Fibroblast of lung (primary cell): ENCODE measurements at regions not wholly inside any gene's neighbourhood (a gene's known extent, or its start where the extent isn't known, plus 50 kb on each side); places are given as distances from the start of the nearest gene placed in this dataset.

Experiments used
- DNase-seq, 2 donors: peaks; one replicate each; pipeline versions ENCODE4 v3.0.0 to v3.0.0-alpha.2; 2010; ENCODE audit warnings: low read depth in 2 of 2
- H2AFZ ChIP-seq: 2 replicates; pipeline ENCODE4 v1.5.1; 2012; ENCODE audit warnings: low read length, control low read depth, inconsistent platforms
- H3K27ac ChIP-seq: 2 replicates; pipeline ENCODE4 v1.5.1; 2011; ENCODE audit warnings: low read length, control low read depth; ENCODE audit not compliant: insufficient read depth
- H3K27me3 ChIP-seq: 2 replicates; pipeline ENCODE4 v1.5.1; 2011; ENCODE audit warnings: mild to moderate bottlenecking, low read length; ENCODE audit not compliant: control insufficient read depth, insufficient read depth
- H3K36me3 ChIP-seq: 2 replicates; pipeline ENCODE4 v1.5.1; 2011; ENCODE audit warnings: low read length; ENCODE audit not compliant: control insufficient read depth, insufficient read depth
- H3K4me1 ChIP-seq: 2 replicates; pipeline ENCODE4 v1.5.1; 2011; ENCODE audit warnings: low read length; ENCODE audit not compliant: control insufficient read depth, insufficient read depth; ENCODE audit errors: extremely low read depth
- H3K4me2 ChIP-seq: 2 replicates; pipeline ENCODE4 v1.5.1; 2011; ENCODE audit warnings: low read length, control low read depth; ENCODE audit not compliant: insufficient read depth; ENCODE audit errors: extremely low read depth
- H3K4me3 ChIP-seq, 4 experiments: fragments of 200-600 bp in 1 of 4; sonication (generic) in 1 of 4; replicated peaks in 1 of 4; 2 replicates each; pipeline ENCODE4 v1.5.1; 2011 to 2016; ENCODE audit warnings: low read length in 4 of 4, low read depth in 3 of 4, mild to moderate bottlenecking in 3 of 4, control low read depth in 2 of 4, inconsistent platforms in 1 of 4, mixed read lengths in 1 of 4; ENCODE audit not compliant: insufficient read depth in 1 of 4; ENCODE audit errors: control extremely low read depth in 1 of 4
- H3K79me2 ChIP-seq: 2 replicates; pipeline ENCODE4 v1.5.1; 2012; ENCODE audit warnings: mild to moderate bottlenecking, low read length, inconsistent platforms; ENCODE audit not compliant: control insufficient read depth, insufficient read depth
- H3K9ac ChIP-seq: 2 replicates; pipeline ENCODE4 v1.5.1; 2011; ENCODE audit warnings: mild to moderate bottlenecking, low read length, control low read depth; ENCODE audit not compliant: insufficient read depth
- H3K9me3 ChIP-seq: 2 replicates; pipeline ENCODE4 v1.5.1; 2012; ENCODE audit warnings: low read depth, low read length; ENCODE audit not compliant: control insufficient read depth, insufficient read depth
- H4K20me1 ChIP-seq: 2 replicates; pipeline ENCODE4 v1.5.1; 2011; ENCODE audit warnings: low read length; ENCODE audit not compliant: control insufficient read depth, insufficient read depth; ENCODE audit errors: extremely low read depth
- EZH2 ChIP-seq: IDR thresholded peaks from 2 replicates; pipeline ENCODE4 v1.5.1; 2012; ENCODE audit warnings: low read length, control low read depth, mild to moderate bottlenecking; ENCODE audit errors: missing control alignments
- TF ChIP-seq, protein P1 (sequence below), 2 donors: IDR thresholded peaks in 1 of 2; conservative IDR thresholded peaks in 1 of 2; 1 replicate in 1 of 2; 2 replicates in 1 of 2; pipeline ENCODE4 v1.5.1; 2011 to 2012; ENCODE audit warnings: low read length in 2 of 2, control low read depth in 1 of 2, inconsistent platforms in 1 of 2, low read depth in 1 of 2, mild to moderate bottlenecking in 1 of 2

GRCh38 chr12:28872654-28873268 is 276.3 kb upstream of the FAR2 start:
- peaks cover 2% of the 10 kb centered on the region for H3K4me1 ChIP-seq
- DNase-seq: peak; percentile 62 to 70

DNA sequence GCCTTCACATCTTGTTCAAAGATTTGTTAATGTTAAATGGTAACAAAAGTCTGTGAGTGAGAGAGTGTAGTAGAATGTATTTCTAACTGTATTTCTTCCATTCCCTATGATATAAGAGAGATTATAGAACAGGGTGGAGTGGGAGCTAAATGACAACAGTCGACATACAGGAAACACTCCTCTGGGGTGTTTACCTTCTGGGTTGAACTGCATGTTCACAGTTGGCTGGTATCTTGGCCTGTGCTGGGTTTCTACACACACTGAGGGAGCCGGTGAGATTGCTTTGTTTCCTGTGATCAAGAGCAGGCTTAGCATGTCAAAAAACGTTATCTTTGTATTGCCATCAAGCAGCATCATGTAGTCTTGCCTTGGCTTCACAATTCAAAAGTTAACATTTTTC is 274.3 kb upstream of the FAR2 start:
- Histone ChIP-seq H4K20me1 (no peaks in the 10 kb centered on the region), H3K27me3 (no peaks in the 10 kb centered on the region), H3K36me3 (no peaks in the 10 kb centered on the region), H3K79me2 (no peaks in the 10 kb centered on the region), H2AFZ (no peak overlapping the region), H3K27ac (no peak overlapping the region), H3K9ac (no peak overlapping the region), H3K9me3 (no peaks in the 10 kb centered on the region), H3K4me2 (no peak overlapping the region), H3K4me3 (no peak overlapping the region), H3K4me1 (peaks cover 2% of the 10 kb centered on the region)
- DNase-seq: no peak
- TF ChIP-seq EZH2: no peak
- TF ChIP-seq, protein P1, sequence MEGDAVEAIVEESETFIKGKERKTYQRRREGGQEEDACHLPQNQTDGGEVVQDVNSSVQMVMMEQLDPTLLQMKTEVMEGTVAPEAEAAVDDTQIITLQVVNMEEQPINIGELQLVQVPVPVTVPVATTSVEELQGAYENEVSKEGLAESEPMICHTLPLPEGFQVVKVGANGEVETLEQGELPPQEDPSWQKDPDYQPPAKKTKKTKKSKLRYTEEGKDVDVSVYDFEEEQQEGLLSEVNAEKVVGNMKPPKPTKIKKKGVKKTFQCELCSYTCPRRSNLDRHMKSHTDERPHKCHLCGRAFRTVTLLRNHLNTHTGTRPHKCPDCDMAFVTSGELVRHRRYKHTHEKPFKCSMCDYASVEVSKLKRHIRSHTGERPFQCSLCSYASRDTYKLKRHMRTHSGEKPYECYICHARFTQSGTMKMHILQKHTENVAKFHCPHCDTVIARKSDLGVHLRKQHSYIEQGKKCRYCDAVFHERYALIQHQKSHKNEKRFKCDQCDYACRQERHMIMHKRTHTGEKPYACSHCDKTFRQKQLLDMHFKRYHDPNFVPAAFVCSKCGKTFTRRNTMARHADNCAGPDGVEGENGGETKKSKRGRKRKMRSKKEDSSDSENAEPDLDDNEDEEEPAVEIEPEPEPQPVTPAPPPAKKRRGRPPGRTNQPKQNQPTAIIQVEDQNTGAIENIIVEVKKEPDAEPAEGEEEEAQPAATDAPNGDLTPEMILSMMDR (conservative IDR thresholded peaks at IDR 0.05 in 1 of 2, IDR thresholded peaks at IDR 0.05 in 1 of 2; ENCODE audit: low read depth in 1 of 2, low read length in 2 of 2): no peak

More at GRCh38 chr12:28872654-28873268, 276.3 kb upstream of the FAR2 start:
- Histone ChIP-seq H3K36me3 (no peaks in the 10 kb centered on the region), H3K4me3 (no peak overlapping the region), H3K9me3 (no peaks in the 10 kb centered on the region), H4K20me1 (no peaks in the 10 kb centered on the region), H3K9ac (no peak overlapping the region), H2AFZ (no peak overlapping the region), H3K4me2 (no peak overlapping the region), H3K27me3 (no peaks in the 10 kb centered on the region), H3K27ac (no peak overlapping the region), H3K79me2 (no peaks in the 10 kb centered on the region)
- TF ChIP-seq, protein P1 (conservative IDR thresholded peaks at IDR 0.05 in 1 of 2, IDR thresholded peaks at IDR 0.05 in 1 of 2; ENCODE audit: low read depth in 1 of 2, low read length in 2 of 2): peak; percentile 69 to 85
- no peak for TF ChIP-seq EZH2

- no peak for DNase-seq
- no peaks in the 10 kb centered on the region for H3K9me3 ChIP-seq
- no peak overlapping the region for H3K27ac ChIP-seq
- no peak overlapping the region for H2AFZ ChIP-seq
- no peaks in the 10 kb centered on the region for H3K79me2 ChIP-seq
- no peak overlapping the region for H3K4me2 ChIP-seq
- TF ChIP-seq EZH2: no peak
- TF ChIP-seq, protein P1 (conservative IDR thresholded peaks at IDR 0.05 in 1 of 2, IDR thresholded peaks at IDR 0.05 in 1 of 2; ENCODE audit: low read depth in 1 of 2, low read length in 2 of 2): no peak
- no peaks in the 10 kb centered on the region for H3K4me1 ChIP-seq
- H3K9ac ChIP-seq: no peak overlapping the region
- H3K27me3 ChIP-seq: no peaks in the 10 kb centered on the region
- H3K4me3 ChIP-seq: no peak overlapping the region
- no peaks in the 10 kb centered on the region for H4K20me1 ChIP-seq
- no peaks in the 10 kb centered on the region for H3K36me3 ChIP-seq
Measured at GRCh38 chr12:28876196-28876798, 272.8 kb upstream of the FAR2 start.
